Superior temporal gyrus (tissue), 1 donor: ENCODE measurements at regions not wholly inside any gene's neighbourhood (a gene's known extent, or its start where the extent isn't known, plus 50 kb on each side); places are given as distances from the start of the nearest gene placed in this dataset.

Experiments used
- DNase-seq: peaks from one replicate; pipeline ENCODE4 v3.0.0-alpha.2; 2016; ENCODE audit errors: extremely low spot score

- peak; percentile 33 for DNase-seq
These were observed 260.3 kb upstream of the MAN1A1 start for GRCh38 chr6:119609865-119610264.

- DNase-seq, result no peak
These were observed 259.4 kb upstream of the MAN1A1 start for GRCh38 chr6:119608994-119609393.

- no peak for DNase-seq
These were observed 254.6 kb upstream of the MAN1A1 start for GRCh38 chr6:119604124-119604523.

- DNase-seq, result no peak
These were observed 253.9 kb upstream of the MAN1A1 start for GRCh38 chr6:119603501-119603900.

- peak; percentile 26 for DNase-seq
These were observed 252.9 kb upstream of the MAN1A1 start for GRCh38 chr6:119602215-119603178.

GRCh38 chr6:119598883-119599282, 249.3 kb upstream of the MAN1A1 start:
- DNase-seq, result no peak

GRCh38 chr6:119594907-119595306, 245.3 kb upstream of the MAN1A1 start:
- DNase-seq, result no peak

- no peak for DNase-seq
These were observed 241.7 kb upstream of the MAN1A1 start for GRCh38 chr6:119591235-119591634.

- DNase-seq, result no peak
These were observed 240.5 kb upstream of the MAN1A1 start for GRCh38 chr6:119590066-119590465.

- no peak for DNase-seq
These were observed 238.0 kb upstream of the MAN1A1 start for GRCh38 chr6:119587537-119587936.

GRCh38 chr6:119586250-119586882, 236.8 kb upstream of the MAN1A1 start:
- DNase-seq, result peak; percentile 52

- no peak for DNase-seq
These were observed 234.5 kb upstream of the MAN1A1 start for GRCh38 chr6:119584088-119584487.

- DNase-seq, result no peak
These were observed 231.7 kb upstream of the MAN1A1 start for GRCh38 chr6:119581220-119581619.

- DNase-seq, result no peak
These were observed 226.2 kb upstream of the MAN1A1 start for GRCh38 chr6:119575721-119576120.

- no peak for DNase-seq
These were observed 219.0 kb upstream of the MAN1A1 start for GRCh38 chr6:119568580-119568979.

- DNase-seq, result peak; percentile 22
These were observed 217.1 kb upstream of the MAN1A1 start for GRCh38 chr6:119566546-119567260.

GRCh38 chr6:119565893-119566292, 216.3 kb upstream of the MAN1A1 start:
- DNase-seq, result no peak

- DNase-seq, result no peak
These were observed 212.6 kb upstream of the MAN1A1 start for GRCh38 chr6:119562168-119562567.

GRCh38 chr6:119559586-119559985, 210.0 kb upstream of the MAN1A1 start:
- DNase-seq, result no peak

- no peak for DNase-seq
These were observed 207.7 kb upstream of the MAN1A1 start for GRCh38 chr6:119557239-119557638.

- DNase-seq, result no peak
These were observed 202.5 kb upstream of the MAN1A1 start for GRCh38 chr6:119552021-119552420.

- no peak for DNase-seq
These were observed 197.5 kb upstream of the MAN1A1 start for GRCh38 chr6:119547024-119547423.
